ENCODE measurements at regions not wholly inside any gene's neighbourhood (a gene's known extent, or its start where the extent isn't known, plus 50 kb on each side); places are given as distances from the start of the nearest gene placed in this dataset.

DNA sequence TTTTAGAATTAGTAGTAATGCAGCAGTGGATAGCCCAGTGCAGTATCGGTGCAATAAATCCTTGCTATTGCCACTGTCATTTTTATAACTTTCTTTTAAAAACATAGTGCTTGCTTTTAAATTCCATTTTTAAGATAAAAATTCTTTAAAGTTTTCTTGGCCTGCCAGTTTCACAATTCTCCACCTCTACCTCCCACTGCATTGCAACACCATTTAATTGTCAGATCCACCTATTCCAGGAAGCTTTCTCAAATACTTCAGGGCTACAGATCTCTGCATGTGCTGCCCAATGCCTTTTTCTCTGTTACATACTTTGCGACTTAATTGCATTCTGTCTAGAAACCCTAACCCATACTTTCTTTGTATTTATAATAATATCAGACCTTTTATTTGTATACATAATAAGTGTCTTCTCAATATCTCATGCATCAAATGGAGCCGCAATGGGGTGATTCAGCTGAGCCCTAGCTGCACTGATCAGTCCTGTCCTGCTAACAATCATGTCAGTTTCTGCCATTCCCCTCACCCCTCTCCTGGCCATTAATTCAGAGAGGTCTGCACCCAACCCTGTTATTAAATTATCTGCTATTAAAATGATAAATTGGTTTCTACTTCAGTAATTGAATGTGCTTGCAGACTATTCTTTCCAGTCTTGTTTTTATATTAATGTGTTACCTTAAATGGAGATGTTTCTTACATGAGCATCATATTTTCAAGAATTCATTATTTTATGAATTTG is 193.1 kb downstream of the SLIT2 start:
- TF ChIP-seq, protein P1, sequence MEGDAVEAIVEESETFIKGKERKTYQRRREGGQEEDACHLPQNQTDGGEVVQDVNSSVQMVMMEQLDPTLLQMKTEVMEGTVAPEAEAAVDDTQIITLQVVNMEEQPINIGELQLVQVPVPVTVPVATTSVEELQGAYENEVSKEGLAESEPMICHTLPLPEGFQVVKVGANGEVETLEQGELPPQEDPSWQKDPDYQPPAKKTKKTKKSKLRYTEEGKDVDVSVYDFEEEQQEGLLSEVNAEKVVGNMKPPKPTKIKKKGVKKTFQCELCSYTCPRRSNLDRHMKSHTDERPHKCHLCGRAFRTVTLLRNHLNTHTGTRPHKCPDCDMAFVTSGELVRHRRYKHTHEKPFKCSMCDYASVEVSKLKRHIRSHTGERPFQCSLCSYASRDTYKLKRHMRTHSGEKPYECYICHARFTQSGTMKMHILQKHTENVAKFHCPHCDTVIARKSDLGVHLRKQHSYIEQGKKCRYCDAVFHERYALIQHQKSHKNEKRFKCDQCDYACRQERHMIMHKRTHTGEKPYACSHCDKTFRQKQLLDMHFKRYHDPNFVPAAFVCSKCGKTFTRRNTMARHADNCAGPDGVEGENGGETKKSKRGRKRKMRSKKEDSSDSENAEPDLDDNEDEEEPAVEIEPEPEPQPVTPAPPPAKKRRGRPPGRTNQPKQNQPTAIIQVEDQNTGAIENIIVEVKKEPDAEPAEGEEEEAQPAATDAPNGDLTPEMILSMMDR (IDR thresholded peaks at IDR 0.05; ENCODE audit: borderline replicate concordance, extremely low read depth, low read length, poor library complexity, severe bottlenecking) = no peak
- TF ChIP-seq EZH2 (IDR thresholded peaks at IDR 0.05; ENCODE audit: borderline replicate concordance, low read depth, low read length, severe bottlenecking) = no peak

Measured in DND-41 (cell line).